Smooth muscle cell (in vitro differentiated cells): ENCODE measurements at regions not wholly inside any gene's neighbourhood (a gene's known extent, or its start where the extent isn't known, plus 50 kb on each side); places are given as distances from the start of the nearest gene placed in this dataset.

ENCODE experiments used
- DNase-seq: peaks from one replicate; lab custom pipeline; 2025; ENCODE audit not compliant: unreplicated experiment; lab: John Stamatoyannopoulos, UW
- H2AFZ ChIP-seq: fragments of 200-600 bp; sonication (generic); 2 replicates; pipeline ENCODE4 v1.6.0; 2016; ENCODE audit warnings: antibody characterized with exemption, low read depth, mild to moderate bottlenecking
- H3F3A ChIP-seq: fragments of 200-600 bp; sonication (generic); 2 replicates; pipeline ENCODE4 v1.6.0; 2017; ENCODE audit warnings: antibody characterized with exemption, low read depth
- H3K27ac ChIP-seq: fragments of 200-600 bp; sonication (generic); 2 replicates; pipeline ENCODE4 v1.5.1; 2016; ENCODE audit warnings: low read depth, mild to moderate bottlenecking
- H3K27me3 ChIP-seq: fragments of 200-600 bp; sonication (generic); 2 replicates; pipeline ENCODE4 v1.6.1; 2016; ENCODE audit warnings: low read depth, mild to moderate bottlenecking
- H3K36me3 ChIP-seq: fragments of 200-600 bp; sonication (generic); 2 replicates; pipeline ENCODE4 v1.5.1; 2016; ENCODE audit warnings: low read depth
- H3K4me1 ChIP-seq: fragments of 200-600 bp; sonication (generic); 2 replicates; pipeline ENCODE4 v1.5.1; 2016; ENCODE audit warnings: low read depth
- H3K4me2 ChIP-seq: fragments of 200-600 bp; sonication (generic); 2 replicates; pipeline ENCODE4 v1.6.0; 2016; ENCODE audit warnings: mild to moderate bottlenecking
- H3K4me3 ChIP-seq: fragments of 200-600 bp; sonication (generic); 2 replicates; pipeline ENCODE4 v1.5.1; 2016; ENCODE audit warnings: mild to moderate bottlenecking
- H3K79me2 ChIP-seq: fragments of 200-600 bp; sonication (generic); 2 replicates; pipeline ENCODE4 v1.6.0; 2016; ENCODE audit warnings: low read depth, mild to moderate bottlenecking
- H3K9ac ChIP-seq: fragments of 200-600 bp; sonication (generic); 2 replicates; pipeline ENCODE4 v1.6.0; 2016; ENCODE audit warnings: low read depth
- H3K9me3 ChIP-seq: fragments of 200-600 bp; sonication (generic); replicated peaks from 2 replicates; pipeline ENCODE4 v1.5.1; 2016; ENCODE audit warnings: low read depth
- H4K20me1 ChIP-seq: fragments of 200-600 bp; sonication (generic); 2 replicates; pipeline ENCODE4 v1.6.0; 2016; ENCODE audit warnings: low read depth
- WGBS: methylation state at CpG from one replicate; pipeline ENCODE4 v1.1.7; 2016; ENCODE audit warnings: low lambda C conversion rate; 5-methylcytosine and 5-hydroxymethylcytosine counted together
- TF ChIP-seq, protein P1 (sequence below): fragments of 200-600 bp; sonication (generic); IDR thresholded peaks from 2 replicates; pipeline ENCODE4 v1.5.1; 2017; ENCODE audit warnings: borderline replicate concordance, mild to moderate bottlenecking, antibody characterized with exemption; ENCODE audit not compliant: insufficient read depth, poor library complexity, severe bottlenecking

DNA sequence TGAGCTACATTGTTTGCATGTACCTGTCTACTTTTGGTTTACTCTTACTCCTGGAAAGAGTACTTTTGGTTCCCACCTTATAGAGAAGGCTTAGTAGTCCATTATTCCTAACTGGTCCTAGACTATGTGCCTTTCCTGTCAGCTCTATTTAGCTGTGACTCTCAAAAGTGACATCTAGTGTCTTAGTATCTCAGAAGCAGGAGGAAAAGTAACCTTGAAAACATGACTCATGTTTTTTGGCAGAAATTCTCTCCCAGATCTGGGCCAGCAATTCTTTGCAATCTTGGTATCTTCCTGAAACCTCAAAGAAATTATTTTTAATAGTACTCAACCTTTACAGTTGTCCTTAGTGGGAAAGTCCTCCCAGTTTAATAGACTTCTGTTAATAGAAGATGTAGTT, 691.7 kb upstream of the SEMA6A start:
- Histone ChIP-seq H3K4me2 (no peak overlapping the region), H3K36me3 (no peaks in the 10 kb centered on the region), H3K79me2 (no peaks in the 10 kb centered on the region), H3F3A (no peaks in the 10 kb centered on the region), H3K27me3 (no peaks in the 10 kb centered on the region), H3K9ac (no peak overlapping the region), H3K4me1 (peaks cover 5% of the 10 kb centered on the region), H3K4me3 (no peak overlapping the region), H4K20me1 (no peaks in the 10 kb centered on the region), H2AFZ (no peak overlapping the region), H3K9me3 (peaks cover 7% of the 10 kb centered on the region), H3K27ac (no peak overlapping the region)
- DNase-seq: no peak
- TF ChIP-seq, protein P1, sequence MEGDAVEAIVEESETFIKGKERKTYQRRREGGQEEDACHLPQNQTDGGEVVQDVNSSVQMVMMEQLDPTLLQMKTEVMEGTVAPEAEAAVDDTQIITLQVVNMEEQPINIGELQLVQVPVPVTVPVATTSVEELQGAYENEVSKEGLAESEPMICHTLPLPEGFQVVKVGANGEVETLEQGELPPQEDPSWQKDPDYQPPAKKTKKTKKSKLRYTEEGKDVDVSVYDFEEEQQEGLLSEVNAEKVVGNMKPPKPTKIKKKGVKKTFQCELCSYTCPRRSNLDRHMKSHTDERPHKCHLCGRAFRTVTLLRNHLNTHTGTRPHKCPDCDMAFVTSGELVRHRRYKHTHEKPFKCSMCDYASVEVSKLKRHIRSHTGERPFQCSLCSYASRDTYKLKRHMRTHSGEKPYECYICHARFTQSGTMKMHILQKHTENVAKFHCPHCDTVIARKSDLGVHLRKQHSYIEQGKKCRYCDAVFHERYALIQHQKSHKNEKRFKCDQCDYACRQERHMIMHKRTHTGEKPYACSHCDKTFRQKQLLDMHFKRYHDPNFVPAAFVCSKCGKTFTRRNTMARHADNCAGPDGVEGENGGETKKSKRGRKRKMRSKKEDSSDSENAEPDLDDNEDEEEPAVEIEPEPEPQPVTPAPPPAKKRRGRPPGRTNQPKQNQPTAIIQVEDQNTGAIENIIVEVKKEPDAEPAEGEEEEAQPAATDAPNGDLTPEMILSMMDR: no peak

DNA sequence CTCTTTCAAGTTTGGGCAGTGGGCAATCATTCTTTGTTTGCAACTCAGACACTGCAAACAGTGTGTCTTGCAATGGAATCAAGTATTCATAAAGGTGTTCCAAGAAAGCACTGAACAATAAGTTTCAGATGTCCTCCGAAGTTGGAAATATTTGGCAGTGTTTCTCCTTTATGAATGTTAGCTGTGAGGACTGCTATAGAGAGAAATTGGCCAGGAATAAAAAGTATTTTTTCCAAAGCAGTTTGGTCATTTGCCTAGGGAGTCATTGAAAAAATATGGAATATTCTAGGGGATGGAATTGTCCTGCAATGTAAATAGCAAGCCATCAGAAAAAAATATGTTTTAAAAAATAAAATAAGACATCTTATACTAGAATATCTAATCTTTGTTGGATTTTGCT, 688.6 kb upstream of the SEMA6A start:
- 85% methylated on average over 1 of the region's 1 CpG for WGBS
- Histone ChIP-seq H3K27me3 (no peaks in the 10 kb centered on the region), H3K4me3 (no peak overlapping the region), H3K4me1 (peaks cover 5% of the 10 kb centered on the region), H2AFZ (no peak overlapping the region), H3K36me3 (no peaks in the 10 kb centered on the region), H3K4me2 (no peak overlapping the region), H3F3A (no peaks in the 10 kb centered on the region), H3K79me2 (no peaks in the 10 kb centered on the region), H3K9ac (no peak overlapping the region), H3K27ac (no peak overlapping the region), H4K20me1 (no peaks in the 10 kb centered on the region), H3K9me3 (peaks cover 7% of the 10 kb centered on the region)
- TF ChIP-seq, protein P1: no peak
- no peak for DNase-seq

DNA sequence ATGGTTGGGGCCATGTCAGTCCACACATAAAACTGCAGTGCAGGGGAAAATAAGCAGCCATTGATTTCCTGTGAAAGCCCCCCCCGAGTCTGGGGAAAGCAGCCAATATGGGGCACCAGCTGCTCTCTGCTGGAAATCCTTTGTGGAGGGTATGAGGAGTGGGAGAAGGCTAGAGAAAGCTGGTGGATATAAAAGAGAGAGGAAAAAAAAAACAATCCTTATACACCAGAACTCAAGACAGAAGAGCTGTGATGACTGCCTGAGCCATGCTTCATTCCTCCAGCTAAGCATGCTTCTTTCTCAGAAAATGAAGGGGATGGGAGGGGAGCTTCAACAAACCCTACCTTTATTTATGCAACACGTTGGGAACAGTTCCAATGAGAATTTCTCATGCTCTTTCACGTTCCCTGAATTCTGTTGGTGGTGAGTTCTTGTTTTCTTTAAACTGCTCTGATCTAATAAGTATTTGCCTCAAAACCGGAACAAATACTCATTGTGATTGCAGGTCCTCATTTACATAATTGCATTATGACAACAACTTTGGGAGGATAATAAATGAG, 688.0 kb upstream of the SEMA6A start:
- Histone ChIP-seq H3F3A (no peaks in the 10 kb centered on the region), H4K20me1 (no peaks in the 10 kb centered on the region), H3K27me3 (no peaks in the 10 kb centered on the region), H3K4me3 (no peak overlapping the region), H3K9me3 (peaks cover 7% of the 10 kb centered on the region), H3K4me2 (no peak overlapping the region), H3K27ac (no peak overlapping the region), H2AFZ (no peak overlapping the region), H3K9ac (no peak overlapping the region), H3K79me2 (no peaks in the 10 kb centered on the region), H3K4me1 (peaks cover 5% of the 10 kb centered on the region), H3K36me3 (no peaks in the 10 kb centered on the region)
- WGBS: 87% methylated on average over 4 of the region's 4 CpGs
- TF ChIP-seq, protein P1: no peak
- DNase-seq: no peak

DNA sequence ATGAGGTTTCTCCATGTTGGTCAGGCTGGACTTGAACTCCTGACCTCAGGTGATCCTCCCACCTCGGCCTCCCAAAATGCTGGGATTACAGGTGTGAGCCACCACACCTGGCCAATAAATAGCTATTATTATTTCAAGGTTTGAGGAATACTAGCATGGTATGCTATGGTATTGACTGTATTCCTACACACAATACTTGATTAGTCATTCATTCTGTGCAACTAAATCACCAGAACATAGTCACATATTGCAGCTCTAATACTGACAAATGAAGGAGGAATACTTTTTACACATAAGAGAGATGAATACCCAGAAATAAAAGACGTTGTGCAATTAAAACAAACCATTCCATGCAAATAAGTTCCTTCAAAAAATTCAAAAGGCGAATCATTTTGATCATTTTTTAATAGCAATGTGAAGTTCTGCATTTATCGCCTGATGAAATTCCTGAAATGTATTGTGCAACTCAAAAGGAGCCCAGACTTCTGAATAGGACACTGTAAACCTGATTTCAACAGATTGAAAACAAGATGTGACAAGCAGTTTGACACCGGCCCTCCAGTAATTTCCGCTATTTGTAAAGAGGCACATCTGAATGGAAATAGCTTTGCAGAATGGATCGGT, 687.4 kb upstream of the SEMA6A start:
- DNase-seq: no peak
- Histone ChIP-seq H3K9ac (no peak overlapping the region), H3K9me3 (peaks cover 7% of the 10 kb centered on the region), H3K36me3 (no peaks in the 10 kb centered on the region), H3K4me1 (peaks cover 5% of the 10 kb centered on the region), H4K20me1 (no peaks in the 10 kb centered on the region), H3K27me3 (no peaks in the 10 kb centered on the region), H3K4me2 (no peak overlapping the region), H3K4me3 (no peak overlapping the region), H3F3A (no peaks in the 10 kb centered on the region), H2AFZ (no peak overlapping the region), H3K79me2 (no peaks in the 10 kb centered on the region), H3K27ac (no peak overlapping the region)
- TF ChIP-seq, protein P1: no peak
- 84% methylated on average over 7 of the region's 7 CpGs for WGBS
